GM19452 (cell line): ENCODE measurements at regions not wholly inside any gene's neighbourhood (a gene's known extent, or its start where the extent isn't known, plus 50 kb on each side); places are given as distances from the start of the nearest gene placed in this dataset.
"Not testable (repeated sequence)": the region's sequence is repeated elsewhere in the genome, so short reads cannot be mapped to it uniquely, and the experiment has no call there.

ENCODE experiments used
- ATAC-seq: cut with Tn5 transposase; IDR thresholded peaks from one replicate; pipeline ENCODE4 v1.9.1; 2021; ENCODE audit not compliant: unreplicated experiment

DNA sequence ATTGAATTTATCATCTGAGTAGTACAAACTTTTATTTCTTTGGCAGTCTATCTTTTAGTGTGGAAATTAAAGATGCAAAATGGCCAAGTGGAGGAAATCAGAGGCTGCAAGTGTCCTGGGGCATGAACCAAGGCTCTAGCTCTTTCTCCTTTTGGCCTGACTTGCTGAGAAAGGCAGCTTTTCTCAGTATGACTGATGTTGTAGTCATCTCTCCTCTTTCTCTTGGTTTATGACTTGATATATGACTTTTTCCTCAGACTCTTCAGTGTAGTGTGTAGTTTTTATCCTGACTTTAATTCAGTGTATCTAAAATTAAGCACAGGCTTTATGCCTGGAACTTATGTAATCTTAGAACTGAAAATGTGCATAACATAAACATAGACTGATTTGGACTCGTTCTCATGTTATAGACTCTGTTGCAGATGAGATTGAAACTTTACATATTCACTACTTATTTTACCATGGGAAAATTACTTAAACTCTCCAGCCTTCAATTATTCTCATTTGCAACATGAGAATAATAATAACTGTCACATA, 65.7 kb downstream of the SLITRK5 start:
- no peak for ATAC-seq

- no peak for ATAC-seq
These were observed 82.9 kb downstream of the SLITRK5 start for GRCh38 chr13:87754097-87754496.

DNA sequence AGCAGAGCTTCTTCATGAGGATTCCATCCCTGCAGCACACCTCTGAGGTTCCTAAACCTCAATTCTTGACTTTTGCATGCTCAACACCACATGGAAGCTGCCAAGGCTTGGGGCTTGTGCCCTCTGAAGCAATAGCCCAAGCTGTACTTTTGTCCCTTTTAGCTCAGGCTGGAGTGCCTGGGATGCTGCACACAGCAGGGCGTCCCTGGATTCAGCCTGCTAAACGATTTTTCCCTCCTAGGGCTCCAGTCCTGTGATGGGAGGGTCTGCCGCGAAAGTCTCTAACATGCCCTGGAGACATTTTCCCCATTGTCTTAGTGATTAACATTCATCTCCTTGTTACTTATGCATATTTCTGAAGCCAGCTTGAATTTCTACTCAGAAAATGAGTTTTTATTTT, 98.3 kb downstream of the SLITRK5 start:
- no peak for ATAC-seq

- ATAC-seq, result no peak
These were observed 106.2 kb downstream of the SLITRK5 start for GRCh38 chr13:87777387-87777786.

- ATAC-seq, result no peak
These were observed 107.0 kb downstream of the SLITRK5 start for GRCh38 chr13:87778128-87778527.

GRCh38 chr13:87779426-87779825, 108.3 kb downstream of the SLITRK5 start:
- no peak for ATAC-seq

DNA sequence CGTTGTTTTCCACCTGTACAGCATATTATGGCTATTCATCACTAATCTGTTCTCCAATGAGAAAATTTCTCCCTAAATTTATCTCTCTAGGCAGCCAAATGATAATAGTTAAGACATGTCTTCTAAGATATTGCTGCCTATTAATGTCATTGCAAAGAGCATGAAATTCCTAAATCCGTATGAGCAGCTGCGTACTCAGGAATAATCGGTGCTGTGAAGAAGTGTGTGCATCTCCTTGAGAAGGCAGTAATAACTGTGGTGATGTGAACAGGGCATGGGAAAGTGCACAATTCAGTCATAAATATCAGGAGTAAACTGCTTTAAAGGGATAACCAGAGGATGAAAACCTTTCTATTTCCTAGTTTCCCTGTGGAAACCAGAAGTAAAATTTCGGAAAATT, 112.2 kb downstream of the SLITRK5 start:
- ATAC-seq, result no peak

DNA sequence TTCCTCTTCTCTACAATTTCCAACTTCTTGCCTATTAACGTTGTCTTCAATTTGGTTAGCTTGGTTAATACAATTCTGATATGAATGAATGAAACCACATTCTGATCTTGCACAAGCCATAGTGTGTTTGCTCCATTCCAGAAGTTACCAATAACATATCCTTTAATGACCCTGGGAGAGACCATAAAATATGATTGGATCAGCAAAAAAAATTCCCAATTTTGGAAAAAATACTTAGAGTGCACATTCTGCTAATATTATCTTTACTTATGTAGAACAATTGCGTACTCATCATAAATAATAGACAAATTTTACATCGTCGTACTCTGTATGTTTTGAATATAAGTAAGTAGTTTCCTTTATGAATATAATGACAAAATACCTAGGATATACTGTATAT, 117.2 kb downstream of the SLITRK5 start:
- no peak for ATAC-seq

DNA sequence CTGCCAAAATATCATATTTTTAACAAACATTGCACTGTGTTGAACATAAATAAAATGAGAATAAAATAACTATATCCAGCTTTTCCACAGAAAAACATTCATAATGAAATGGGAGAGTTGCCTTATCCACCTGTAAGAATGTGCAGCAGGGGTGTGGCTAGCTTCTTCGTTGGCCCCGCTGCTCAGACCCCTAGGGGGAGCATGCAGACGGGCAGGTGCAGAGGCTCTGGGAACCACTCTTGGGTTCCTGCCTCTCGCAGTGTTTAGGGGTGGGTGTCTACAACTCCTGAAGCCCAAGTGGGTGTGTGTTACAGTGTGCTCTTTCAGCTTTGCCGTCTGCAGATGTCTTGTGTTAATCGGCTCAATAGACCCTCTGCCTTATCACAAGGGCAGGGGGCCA, 121.7 kb downstream of the SLITRK5 start:
- ATAC-seq, result no peak

DNA sequence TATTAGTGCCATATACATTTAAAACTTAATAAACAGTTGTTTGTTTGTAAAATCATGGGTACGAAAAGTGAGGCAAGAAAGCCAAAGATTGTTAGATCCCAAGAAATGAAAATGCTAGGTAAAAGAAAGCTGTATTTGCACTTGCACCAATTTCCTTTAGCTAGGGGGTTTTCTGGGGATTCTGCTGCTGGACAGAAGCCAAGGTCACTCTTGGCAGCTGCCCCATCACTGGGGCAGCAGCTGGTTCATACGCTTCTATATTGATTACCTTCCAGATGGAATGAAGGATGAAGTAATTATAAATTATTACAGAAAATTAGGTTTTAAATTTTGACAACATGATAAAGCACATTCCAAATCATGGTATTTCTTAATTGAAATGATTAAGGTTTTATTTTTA, 127.4 kb downstream of the SLITRK5 start:
- ATAC-seq, result no peak

- ATAC-seq, result no peak
These were observed 139.2 kb downstream of the SLITRK5 start for GRCh38 chr13:87810391-87810801.

DNA sequence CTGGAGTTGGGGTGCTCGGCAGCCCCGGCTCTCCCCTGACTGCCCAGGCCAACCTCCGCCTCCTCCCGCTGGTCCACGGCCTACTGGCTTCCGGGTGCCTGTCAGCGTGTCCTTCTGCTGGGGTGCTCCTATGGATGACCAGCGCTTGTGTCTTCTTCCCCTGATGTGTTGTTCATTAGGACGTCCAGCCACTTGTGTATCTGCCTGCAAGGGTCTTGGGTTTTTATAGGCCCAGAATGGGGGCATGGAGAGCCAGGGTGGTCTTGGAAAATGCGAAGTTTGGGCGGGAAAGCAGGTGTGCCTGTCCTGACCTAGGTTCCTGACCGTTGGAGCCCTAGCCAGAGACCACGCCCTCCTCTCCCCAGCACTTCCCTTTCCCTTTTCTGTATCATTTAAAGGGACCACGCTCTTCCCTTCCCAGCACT, 139.8 kb downstream of the SLITRK5 start:
- no peak for ATAC-seq

DNA sequence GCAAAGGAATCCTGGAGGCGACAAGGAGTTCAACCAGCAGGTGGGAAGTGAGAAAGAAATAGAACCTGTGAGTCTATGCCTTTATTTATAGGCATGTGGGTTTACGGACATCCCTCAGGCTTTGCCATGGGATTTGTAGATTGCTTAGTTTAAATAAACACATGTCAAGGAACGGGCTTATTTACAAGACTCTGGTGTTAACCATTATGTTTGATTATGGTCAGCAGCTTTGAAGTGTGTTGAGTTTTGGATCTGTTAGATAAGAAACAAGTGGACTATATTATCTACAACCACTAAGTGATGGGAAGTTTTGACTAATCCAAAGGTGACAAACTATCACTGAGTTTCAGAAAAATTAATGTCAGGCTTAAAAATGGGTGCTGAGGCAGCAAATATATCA, 143.2 kb downstream of the SLITRK5 start:
- no peak for ATAC-seq

DNA sequence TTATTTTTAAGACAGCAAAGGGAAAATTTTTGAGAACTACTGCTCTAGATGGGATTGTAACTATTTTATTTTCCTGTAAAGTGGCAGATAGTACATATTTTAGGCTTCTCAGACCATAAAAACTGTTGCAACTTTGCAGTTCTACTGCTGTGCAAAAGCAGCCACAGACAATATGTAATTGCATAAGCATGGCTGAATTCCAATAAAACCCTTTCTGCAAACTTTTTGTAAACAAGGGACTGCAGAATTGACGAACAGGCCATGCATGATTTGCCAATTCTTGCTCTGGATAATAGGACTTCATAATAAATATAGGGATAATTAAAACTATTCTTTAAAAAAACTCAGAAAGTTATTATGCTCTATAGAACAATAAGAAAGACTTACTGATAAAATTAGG, 149.1 kb downstream of the SLITRK5 start:
- no peak for ATAC-seq

GRCh38 chr13:87821512-87821911, 150.3 kb downstream of the SLITRK5 start:
- ATAC-seq, result no peak

DNA sequence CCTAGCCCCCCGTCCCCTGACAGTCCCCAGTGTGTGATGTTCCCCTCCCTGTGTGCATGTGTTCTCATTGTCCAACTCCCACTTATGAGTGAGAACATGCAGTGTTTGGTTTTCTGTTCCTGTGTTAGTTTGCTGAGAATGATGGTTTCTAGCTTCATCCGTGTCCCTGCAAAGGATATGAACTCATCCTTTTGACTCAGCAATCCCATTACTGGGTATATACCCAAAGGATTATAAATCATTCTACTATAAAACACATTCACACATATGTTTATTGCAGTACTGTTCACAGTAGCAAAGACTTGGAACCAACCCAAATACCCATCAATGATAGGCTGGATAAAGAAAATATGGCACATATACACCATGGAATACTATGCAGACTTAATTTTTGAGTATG, 155.1 kb downstream of the SLITRK5 start:
- not testable (repeated sequence) for ATAC-seq

DNA sequence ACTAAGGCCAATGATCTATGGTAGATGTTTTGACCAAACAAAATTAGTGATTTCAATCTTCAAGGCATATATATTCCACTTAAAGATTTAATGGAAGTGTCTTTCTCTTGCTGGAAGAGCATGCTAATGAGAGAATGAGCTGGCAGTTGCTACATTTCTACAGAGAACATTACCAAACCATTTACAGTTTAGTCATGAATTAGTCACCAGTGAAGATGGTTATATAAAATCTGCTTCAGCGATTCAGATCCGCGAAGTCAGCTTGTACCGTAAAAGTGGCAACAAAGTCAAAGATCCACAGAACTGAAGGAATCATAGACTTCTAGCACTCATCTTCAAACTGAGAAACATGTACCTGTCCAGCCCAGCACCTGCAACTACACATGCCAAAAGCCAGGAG, 156.3 kb downstream of the SLITRK5 start:
- no peak for ATAC-seq

DNA sequence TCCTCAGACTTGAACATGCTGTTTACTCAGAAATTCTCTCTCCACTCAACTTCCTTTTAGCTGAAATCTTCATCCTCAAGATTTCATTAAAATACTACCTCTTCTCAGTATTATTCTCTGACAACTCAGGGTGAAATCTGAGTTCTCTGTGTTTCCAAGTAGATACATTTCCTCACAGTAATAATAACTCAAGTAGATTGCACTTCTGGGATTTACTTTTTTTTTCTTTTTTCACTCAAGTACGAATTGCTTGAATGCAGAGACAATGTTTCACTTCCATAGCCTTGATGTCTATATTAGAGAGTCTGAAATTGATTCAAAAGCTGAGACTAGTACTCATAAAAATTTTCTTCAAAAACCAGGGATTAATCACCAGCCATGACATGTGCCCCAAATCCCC, 166.4 kb downstream of the SLITRK5 start:
- no peak for ATAC-seq

DNA sequence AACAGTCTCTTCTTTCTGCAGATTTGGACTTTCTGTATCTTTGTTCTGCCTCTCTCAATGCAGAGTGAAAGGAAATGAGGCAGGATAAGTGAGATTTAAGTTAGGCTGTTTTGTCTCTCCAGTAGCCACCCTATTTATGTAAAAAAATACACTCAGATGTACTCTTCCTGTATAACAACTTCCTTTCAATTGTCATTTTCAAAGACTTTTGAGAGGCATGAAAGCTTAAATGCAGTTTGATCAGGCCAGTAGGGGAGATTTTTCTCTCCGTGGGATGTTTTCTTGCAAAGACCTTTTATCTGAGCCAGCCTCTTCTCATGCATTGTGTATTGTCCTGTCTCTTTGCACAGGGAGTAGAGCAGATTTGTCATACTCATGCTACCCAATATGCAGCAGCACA, 166.8 kb downstream of the SLITRK5 start:
- ATAC-seq, result no peak

GRCh38 chr13:87851410-87851809, 180.2 kb downstream of the SLITRK5 start:
- no peak for ATAC-seq

DNA sequence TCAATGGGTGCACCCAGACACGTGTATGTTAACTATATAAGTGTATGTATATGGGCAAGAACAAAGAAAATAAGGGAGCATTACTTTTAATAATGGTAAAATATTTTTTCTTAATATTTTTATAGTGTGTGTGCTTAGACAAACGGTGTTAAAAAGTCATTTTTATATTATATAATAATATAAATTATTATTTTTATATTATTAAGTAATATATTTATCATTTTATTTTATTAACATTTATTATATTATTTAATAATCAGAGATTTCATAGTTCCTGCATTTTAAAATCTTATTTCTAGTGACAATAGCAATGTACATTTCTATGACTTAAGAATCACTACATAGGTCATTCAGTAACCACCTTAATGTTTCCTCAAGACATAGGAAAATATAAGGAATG, 184.4 kb downstream of the SLITRK5 start:
- no peak for ATAC-seq

DNA sequence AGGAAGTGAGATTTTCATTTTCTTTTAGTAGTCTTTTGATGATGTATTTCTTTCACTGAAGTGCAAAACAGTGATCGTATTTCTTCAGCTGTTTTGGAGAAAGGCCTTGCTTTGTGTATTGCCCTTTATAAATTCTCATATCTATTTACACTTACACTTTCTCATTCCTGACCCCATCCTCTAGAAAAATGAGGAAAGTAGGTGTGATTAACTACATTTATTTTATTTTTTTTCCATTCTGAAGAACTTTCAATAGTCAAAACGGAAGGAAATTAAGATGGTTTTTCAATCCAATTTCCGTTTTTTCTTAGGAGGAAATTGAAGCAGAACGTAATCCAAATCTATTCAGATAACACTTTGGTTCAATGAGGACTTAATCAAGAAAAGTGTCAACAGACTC, 188.1 kb downstream of the SLITRK5 start:
- no peak for ATAC-seq

GRCh38 chr13:87867426-87867825, 196.3 kb downstream of the SLITRK5 start:
- no peak for ATAC-seq

- no peak for ATAC-seq
These were observed 197.6 kb downstream of the SLITRK5 start for GRCh38 chr13:87868731-87869130.
